COLO668 (cell line): ENCODE measurements at regions not wholly inside any gene's neighbourhood (a gene's known extent, or its start where the extent isn't known, plus 50 kb on each side); places are given as distances from the start of the nearest gene placed in this dataset.

Source experiments
- DNase-seq: peaks from one replicate; lab custom pipeline; 2025; ENCODE audit not compliant: unreplicated experiment; lab: John Stamatoyannopoulos, UW

DNA sequence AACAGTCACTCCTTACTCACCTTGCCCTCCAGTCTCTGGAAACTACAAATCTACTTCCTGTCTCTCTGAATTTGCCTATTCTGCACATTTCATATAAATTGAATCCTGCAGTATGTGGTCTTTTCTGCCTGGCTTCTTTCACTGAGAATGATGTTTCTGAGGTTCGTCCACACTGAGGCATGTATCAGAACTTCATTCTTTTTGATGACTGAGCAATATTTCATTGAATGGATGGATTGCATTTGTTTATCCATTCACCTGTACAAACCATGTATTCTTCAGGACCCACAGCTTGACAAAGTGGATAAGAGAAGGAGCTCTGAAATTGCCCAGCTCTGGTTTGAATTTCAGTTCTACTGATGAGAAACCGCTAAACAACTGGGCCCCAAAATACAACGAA, 118.9 kb upstream of the ARRDC4 start:
- DNase-seq, result no peak

DNA sequence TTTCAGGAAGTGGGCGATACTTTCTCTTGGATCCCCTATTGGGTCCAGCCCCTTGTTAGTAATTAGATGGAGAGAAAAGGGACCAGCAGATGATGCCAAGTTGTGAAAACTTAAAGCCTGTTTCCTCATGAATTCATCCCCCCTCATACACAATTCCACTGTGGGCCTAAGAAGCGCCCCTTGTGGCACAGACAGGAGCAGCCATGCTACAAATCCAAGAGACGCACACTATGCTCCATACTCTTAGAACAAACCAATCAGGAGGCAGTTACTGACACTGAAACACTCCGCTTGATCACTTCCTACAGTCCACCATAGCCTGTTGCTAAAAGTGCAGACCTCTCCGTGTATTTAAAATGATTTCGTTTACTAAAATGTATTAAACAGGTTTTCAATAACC, 111.3 kb upstream of the ARRDC4 start:
- no peak for DNase-seq

DNA sequence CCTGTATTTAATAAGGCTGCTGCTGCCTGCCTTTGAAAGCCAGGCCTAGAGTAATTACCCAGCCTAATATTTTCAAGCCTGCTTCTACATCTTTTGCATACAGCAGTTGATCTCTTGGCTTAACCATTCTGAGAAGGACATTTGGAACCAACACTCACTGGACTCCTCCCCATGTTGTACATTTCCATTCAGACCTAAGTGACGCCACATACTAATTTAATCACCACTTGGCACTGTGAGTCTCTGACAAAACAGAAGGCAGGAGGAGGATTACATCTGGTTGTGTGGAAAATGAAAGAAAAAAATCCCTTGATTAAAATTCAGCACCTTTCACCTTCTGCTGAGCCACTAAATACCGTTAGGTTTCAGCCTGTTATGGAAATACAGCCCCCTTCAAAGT, 102.2 kb upstream of the ARRDC4 start:
- DNase-seq, result no peak

DNA sequence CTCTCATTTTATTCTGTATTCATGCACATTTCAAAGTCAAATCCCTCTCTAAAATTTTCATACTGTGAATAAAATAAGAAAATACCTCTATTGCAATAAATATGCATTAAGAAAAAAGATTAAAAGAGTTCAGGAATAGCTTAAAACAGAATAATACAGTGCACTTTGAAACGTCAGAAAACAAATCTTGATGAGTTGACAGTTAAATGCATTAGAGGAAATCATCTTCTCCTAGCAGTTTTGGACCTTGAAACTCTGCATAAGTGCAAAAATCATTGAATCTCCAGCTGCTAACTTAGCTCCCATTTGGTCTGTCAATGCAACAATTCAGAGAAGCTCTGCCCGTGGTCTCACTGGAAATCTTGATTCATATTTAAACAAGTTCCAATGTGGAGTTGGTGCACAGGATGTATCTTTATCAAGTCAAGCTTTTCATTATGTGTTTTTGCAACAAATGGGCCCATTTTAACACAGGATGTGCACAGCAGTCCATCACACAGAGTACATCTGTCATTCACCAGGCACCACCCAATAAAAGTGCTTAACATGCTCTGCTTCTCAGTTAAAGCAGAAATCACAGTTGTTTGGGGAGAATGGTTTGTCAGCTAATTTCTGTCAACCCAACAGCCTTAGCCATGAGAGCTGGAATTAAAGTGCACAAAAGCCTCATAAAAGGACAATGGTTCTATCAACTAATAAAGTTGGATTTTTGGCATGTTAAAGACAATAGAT, 98.8 kb upstream of the ARRDC4 start:
- DNase-seq, result no peak

DNA sequence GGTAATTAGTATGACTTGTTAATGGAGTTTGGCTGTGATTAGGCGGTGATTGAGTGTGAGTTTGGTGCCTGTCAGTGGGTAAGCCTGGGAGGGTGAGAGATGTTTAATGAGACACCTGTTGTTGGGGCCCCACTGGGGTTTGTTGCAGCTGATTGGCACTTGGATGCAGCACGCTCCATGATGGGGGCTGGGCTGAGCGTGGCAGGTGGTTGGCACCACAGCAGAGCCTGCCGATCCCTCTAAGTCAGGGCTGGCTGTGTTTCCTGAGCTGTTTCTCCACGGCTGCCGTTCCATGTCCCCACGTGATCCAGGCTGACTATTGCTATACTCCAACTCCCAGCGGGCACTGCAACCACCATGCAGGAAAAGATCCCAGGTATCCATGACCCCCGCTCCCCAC, 93.5 kb upstream of the ARRDC4 start:
- DNase-seq, result peak; percentile 6

DNA sequence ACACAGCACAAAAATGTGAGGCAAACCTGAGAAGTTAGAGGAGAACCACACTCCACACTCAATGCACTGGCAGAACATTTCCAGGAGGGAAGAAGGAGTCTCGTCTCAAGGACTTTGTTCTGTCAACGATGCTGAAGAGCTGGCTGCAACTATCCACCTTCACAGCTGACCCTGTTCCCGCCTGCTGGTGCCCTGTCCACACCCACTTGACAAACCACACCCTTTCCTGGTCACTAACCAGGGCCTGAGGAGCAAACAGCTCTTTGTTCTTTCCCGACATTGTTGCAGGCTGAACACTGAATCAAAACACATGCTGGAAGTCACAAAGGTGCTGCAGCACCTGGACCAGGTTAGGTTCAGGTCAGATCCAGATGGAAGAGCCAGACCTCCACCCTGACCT, 92.6 kb upstream of the ARRDC4 start:
- peak; percentile 21 for DNase-seq

DNA sequence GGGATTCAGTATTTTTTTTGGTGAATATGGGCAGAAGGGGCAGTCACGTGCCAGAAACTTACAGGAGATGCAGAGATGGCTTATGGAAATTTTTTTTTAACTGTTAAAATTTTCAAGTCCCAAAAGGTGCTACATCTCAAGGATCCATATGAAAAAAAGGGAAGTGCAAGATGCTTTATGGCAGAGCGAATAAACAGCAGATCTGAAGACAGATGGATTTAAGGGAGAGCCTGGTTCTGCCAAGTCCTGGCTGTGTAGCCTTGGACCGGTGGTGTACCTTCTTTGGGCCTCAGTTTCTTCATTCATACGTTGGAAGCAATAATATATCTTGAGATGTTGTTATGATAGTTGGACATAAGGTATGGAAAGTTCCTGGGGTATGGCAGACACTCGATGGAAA, 91.5 kb upstream of the ARRDC4 start:
- DNase-seq, result no peak

DNA sequence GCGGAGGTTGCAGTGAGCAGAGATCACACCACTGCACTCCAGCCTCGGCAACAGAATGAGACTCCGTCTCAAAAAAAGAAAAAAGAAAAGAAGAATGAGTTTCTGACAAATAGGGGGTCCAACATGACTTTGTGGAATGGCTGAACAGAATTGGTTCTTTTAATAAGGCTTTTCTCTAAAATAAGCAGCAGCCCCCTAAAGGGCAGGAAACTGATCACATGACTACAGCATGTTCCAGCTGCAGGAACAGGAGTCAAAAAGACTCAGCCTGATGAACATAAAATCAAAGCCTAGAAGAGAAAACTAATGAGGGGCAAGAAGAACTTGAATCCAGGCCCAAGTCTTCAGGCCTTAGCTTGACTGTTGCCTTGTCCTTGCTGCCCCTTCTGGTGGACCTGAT, 89.7 kb upstream of the ARRDC4 start:
- no peak for DNase-seq

DNA sequence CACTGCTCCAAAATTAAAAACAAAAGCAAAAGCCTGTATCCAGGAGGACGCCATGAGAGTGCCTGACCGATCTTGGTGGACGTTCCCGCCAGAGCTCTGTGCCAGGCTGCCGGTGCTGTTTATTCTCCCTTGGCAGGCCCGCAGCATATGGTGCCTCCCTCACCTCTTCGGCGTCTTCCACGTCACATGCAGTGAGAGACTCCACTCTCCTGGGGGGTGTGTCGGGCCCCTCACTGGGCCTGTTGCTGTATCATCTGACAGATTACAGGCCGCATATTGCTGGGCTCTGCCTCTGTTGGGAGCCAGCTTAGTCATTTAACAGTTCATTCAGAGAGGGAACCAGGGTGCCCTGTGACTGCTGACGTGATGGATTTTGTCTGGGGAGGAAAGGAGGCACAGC, 86.4 kb upstream of the ARRDC4 start:
- DNase-seq, result no peak

DNA sequence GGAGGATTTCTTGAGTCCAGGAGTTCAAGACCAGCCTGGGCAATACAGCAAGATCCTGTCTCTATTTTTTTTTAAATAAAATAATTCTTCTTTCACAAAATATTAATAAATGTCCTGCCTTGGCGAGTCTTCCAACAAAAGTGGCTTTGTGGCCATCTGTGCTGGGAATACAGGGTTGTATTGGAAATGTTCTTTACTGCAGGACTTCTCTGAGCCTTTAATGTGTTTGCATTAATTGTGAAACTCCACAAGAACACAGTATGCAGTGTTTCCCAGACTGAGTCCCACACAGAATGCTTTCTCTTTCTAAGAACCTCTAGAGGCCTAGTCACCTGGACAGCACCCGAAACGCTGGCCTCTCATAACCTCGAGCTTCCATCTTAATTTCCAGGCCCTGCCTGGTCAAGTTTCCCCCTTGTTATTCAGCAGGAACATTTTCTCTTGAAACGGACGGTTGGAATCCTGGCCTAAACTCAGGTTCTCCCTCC, 85.4 kb upstream of the ARRDC4 start:
- DNase-seq, result no peak

DNA sequence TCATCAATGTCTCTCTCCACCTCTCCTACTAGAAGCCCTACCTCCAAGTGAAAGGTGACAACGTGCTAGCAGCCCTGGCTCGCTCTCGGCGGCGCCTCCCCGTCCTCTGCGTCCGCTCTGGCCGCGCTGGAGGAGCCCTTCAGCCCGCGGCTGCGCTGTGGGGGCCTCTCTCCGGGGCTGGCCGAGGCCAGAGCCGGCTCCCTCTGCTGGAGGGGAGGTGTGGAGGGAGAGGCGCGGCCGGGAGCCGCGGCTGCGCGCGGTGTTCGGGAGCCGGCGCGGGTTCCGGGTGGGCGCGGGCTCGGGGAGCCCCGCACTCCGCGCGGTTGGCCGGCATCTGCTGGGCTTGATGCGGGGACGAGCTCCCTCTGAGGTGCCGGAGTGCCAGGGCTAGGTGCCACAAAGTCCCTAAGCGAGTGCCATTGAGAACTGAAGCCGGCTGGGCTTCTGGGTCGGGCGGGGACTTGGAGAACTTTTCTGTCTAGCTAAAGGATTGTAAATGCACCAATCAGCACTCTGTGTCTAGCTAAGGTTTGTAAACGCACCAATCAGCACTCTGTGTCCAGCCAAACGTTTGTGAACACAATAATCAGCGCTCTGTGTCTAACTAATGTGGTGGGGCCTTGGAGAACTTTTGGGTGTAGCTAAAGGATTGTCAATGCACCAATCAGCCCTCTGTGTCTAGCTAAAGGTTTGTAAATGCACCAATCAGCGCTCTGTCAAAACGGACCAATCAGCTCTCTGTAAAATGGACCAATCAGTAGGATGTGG, 84.8 kb upstream of the ARRDC4 start:
- peak; percentile 83 for DNase-seq

DNA sequence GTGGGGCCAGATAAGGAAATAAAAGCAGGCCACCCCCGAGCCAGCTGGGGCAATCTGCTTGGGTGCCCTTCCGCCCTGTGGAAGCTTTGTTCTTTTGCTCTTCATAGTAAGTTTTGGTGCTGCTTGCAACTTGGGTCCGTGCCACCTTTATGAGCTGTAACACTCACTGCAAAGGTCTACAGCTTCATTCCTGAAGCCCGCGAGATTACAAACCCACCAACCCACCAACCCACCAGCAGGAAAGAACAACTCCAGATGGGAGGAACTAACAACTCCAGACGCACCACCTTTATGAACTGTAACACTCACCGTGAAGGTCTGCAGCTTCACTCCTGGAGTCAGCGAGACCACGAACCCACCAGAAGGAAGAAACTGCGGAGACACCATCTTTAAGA, 84.2 kb upstream of the ARRDC4 start:
- no peak for DNase-seq

DNA sequence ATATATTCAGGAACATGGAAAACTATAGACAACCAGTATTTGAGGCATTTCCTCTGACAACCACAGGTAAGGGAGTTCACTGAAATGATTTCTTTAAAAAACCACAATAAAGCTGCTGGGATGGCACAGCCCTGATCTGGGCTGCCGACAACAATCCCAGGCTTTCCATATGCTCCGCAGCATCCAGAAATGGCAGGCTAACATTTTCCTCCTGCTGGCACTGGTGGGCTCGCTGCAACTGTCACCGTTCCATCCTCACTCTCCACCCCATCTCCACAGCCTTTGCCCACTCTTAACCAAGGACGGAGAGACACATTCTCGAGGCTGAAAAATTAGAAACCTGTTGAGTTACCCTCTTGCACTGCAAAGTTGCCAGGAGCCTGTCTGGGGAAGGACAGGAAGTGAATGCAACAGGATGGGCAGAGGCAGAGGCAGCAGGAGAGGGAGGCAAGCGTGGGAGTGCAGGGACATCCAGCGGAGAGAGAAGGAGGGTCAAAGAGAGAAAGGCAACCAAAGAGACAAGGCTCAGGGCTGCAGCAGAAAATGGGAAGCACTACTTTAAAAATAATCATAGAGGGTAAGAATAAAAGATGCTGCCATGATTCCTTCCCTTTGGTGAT, 79.0 kb upstream of the ARRDC4 start:
- no peak for DNase-seq

DNA sequence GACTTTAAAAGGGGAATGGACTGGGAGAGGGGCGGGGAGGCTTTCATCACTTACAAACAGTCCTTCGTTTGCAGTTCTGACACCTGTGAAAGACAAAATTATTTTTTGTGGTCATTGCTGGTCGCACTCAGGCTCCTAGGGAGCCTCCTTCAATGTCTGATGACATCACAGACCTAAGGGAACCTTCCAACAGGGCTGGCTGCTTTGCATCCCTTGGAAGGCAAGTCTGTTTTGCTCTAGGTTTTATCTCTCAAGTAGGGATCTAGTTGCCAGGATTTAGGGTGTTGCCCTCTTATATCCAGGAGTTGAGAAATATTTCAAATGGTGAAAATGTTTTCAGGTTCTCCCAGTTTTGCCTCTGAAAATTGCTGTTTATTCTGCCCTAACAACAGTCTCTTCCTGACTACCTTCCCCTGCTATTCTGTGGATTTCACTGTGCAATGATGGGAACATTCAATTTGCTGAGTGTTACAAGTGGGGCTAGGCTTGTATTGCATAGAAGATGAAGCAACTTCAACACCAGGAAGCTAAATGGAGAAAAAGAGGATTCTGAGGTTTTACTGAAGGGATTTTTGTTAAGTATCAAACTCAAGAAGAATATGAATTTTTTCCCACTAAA, 75.9 kb upstream of the ARRDC4 start:
- no peak for DNase-seq

DNA sequence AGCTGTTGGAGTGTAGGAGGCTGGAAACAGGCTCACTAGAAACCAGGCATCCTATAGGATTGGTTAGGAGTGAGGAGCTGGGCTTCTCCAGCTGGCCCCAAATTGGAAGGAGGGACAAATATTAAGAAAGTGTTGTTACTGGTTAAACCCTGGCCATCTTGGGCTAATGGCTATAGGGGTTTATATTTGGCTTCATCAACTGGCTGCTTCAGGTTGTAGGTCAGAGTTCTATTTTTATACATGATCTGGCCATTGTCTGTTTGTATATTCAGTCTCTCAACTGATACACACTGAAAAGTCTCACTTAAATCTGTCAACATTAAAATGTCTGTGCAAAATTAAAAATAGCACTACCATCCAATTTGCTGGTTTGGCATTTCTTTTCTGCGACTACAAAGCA, 70.2 kb upstream of the ARRDC4 start:
- DNase-seq, result no peak

DNA sequence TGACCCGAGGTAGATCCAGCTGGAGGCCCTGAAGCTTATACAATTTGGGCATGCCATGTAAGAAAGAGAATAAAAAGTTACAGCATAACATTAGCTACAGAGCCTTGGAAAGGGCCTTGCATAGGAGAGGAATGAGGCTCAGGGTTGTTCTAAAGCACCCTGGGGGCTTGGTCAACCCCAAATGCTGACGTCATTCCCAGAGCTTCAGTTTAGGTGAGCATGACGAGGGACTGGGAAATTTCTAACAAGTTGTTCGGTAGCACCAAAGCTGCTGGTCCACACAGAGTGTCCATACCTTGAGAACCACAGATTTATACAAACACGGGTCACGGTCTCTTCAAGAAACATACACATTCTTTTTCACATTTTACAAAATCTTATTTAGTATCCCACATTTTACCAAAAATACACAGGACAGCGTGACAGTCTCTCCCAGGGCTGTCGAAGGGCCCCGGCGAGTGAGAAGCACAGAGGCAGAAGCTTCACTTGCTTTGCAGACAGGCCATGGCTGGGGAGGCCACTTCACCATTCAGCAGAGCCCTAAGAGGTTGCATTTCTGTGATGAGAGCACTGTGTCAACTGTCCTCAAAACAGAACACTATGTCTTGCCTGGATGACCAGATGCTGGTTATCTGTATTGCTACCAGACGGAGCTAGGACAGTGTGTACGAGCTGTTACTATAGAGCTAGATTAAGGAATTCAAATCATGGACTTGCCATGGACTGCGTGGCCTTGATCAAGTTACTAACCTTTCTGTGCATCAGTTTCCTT, 68.2 kb upstream of the ARRDC4 start:
- no peak for DNase-seq

DNA sequence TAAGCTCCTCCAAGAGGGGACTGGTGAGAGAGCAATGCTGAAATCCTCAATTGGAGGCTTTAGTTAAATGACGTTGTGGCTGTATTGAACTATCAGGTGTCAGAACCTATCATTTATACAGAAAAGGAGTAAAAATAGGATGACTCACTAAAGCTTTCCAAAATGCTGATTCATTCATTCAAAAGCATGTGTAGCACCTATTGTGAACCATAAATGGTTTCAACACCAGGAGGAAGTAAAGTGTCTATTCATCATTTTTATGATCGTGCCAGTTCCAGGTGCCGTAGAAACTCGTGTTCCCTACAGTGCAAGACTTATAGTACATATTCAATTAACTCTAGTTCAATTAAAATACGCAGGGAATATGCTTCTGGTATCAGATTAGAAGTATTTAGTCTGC, 66.5 kb upstream of the ARRDC4 start:
- peak; percentile 35 for DNase-seq

DNA sequence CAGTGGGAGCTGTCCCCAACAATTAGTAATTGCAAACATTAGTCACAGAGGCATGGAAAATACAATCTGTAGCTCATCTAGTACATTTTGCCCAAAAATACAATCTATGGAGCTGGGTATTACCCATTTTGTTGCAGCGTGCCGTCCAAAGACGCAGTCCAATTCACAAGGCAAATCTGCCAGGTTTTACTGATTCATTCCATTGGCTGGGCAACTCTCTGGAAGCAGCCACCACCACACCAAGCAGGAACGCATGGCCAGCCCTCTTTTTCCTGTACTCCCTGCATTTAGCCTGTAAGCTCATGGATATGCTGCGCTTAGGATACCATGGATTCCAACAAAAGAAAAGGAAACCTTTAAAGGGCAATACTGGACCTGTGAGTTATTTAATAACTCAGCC, 60.5 kb upstream of the ARRDC4 start:
- no peak for DNase-seq

DNA sequence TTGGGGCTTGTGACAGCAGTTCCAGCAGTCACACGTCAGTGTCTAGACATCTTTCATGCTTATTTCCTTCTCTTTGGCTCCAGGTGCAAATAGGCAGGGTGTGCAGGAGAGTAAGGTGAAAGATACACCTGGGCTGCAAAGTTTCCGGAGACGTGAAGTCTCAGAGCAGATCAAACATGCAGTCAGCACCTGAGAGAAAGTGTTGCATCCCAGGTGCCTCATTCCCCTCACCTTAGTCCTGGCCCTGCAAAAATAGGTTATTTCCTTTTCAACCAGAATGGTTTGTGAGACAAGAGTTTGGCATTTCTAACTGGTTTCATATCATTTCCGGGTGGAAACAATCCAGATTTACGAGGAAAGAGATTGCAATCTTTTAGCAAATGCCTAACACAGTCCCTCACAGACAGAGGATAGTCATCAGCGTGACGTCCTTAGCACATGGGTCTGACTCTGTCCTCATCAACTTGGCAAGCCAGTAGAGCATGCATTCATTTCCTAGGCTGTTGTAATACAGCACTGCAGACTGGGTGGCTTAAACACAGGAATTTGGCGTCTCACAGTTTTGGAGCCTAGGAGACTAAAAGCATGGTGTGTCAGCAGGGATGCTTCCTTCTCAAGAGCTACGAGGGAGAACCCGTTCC, 58.2 kb upstream of the ARRDC4 start:
- DNase-seq, result no peak

DNA sequence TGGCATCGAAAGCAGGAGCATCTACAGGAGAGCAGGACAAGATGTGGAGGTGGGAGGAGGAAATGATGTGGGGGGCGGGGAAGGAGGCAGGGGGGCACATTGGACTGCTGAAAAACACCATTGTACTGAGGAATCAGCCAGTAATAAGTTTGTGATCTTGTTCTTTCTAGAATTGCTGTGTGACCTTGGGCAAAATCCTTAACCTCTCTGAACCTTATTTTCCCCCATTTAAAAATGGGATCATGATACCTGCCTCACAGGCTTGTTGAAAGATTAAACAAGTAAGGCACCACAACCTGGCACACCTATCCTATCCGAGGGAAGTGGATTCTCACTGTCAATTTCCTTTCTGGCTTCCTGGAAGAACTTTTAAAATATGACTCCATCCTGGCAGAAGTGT, 56.9 kb upstream of the ARRDC4 start:
- no peak for DNase-seq
